ENCODE measurements at regions not wholly inside any gene's neighbourhood (a gene's known extent, or its start where the extent isn't known, plus 50 kb on each side); places are given as distances from the start of the nearest gene placed in this dataset.

GRCh38 chrX:138031715-138032114 lies 465.8 kb downstream of the ZIC3 start:
- no peak for TF ChIP-seq CTCF (IDR thresholded peaks at IDR 0.05; ENCODE audit: low read depth, low read length)
- no peak for DNase-seq (ENCODE audit: low read depth in 2 of 2)
- no peak overlapping the region for H3K4me3 ChIP-seq (replicated peaks in 1 of 2; ENCODE audit: low read depth in 2 of 2, low read length in 2 of 2)

GRCh38 chrX:138034136-138034535 lies 468.2 kb downstream of the ZIC3 start:
- DNase-seq (ENCODE audit: low read depth in 2 of 2) = no peak
- TF ChIP-seq CTCF (IDR thresholded peaks at IDR 0.05; ENCODE audit: low read depth, low read length) = no peak
- no peak overlapping the region for H3K4me3 ChIP-seq (replicated peaks in 1 of 2; ENCODE audit: low read depth in 2 of 2, low read length in 2 of 2)

GRCh38 chrX:138037548-138037947 lies 471.6 kb downstream of the ZIC3 start:
- DNase-seq (ENCODE audit: low read depth in 2 of 2) = no peak
- TF ChIP-seq CTCF (IDR thresholded peaks at IDR 0.05; ENCODE audit: low read depth, low read length) = no peak

GRCh38 chrX:138057883-138058282 lies 492.0 kb downstream of the ZIC3 start:
- H3K4me3 ChIP-seq (replicated peaks in 1 of 2; ENCODE audit: low read depth in 2 of 2, low read length in 2 of 2) = no peak overlapping the region
- no peak for TF ChIP-seq CTCF (IDR thresholded peaks at IDR 0.05; ENCODE audit: low read depth, low read length)
- no peak for DNase-seq (ENCODE audit: low read depth in 2 of 2)

More at GRCh38 chrX:138037548-138037947, 471.6 kb downstream of the ZIC3 start:
- H3K4me3 ChIP-seq (replicated peaks in 1 of 2; ENCODE audit: low read depth in 2 of 2, low read length in 2 of 2) = no peak overlapping the region

GRCh38 chrX:138058931-138059330 lies 493.0 kb downstream of the ZIC3 start:
- H3K4me3 ChIP-seq (replicated peaks in 1 of 2; ENCODE audit: low read depth in 2 of 2, low read length in 2 of 2) = no peak overlapping the region
- TF ChIP-seq CTCF (IDR thresholded peaks at IDR 0.05; ENCODE audit: low read depth, low read length) = no peak
- DNase-seq (ENCODE audit: low read depth in 2 of 2) = no peak

- TF ChIP-seq CTCF (IDR thresholded peaks at IDR 0.05; ENCODE audit: low read depth, low read length) = no peak
- H3K4me3 ChIP-seq (replicated peaks in 1 of 2; ENCODE audit: low read depth in 2 of 2, low read length in 2 of 2) = no peak overlapping the region
- no peak for DNase-seq (ENCODE audit: low read depth in 2 of 2)
Measured at GRCh38 chrX:138067415-138067814, 501.5 kb downstream of the ZIC3 start.

GRCh38 chrX:138073626-138074025 lies 507.7 kb downstream of the ZIC3 start:
- TF ChIP-seq CTCF (IDR thresholded peaks at IDR 0.05; ENCODE audit: low read depth, low read length) = no peak
- no peak overlapping the region for H3K4me3 ChIP-seq (replicated peaks in 1 of 2; ENCODE audit: low read depth in 2 of 2, low read length in 2 of 2)

More at GRCh38 chrX:138073626-138074025, 507.7 kb downstream of the ZIC3 start:
- no peak for DNase-seq (ENCODE audit: low read depth in 2 of 2)
